ENCODE measurements at regions not wholly inside any gene's neighbourhood (a gene's known extent, or its start where the extent isn't known, plus 50 kb on each side); places are given as distances from the start of the nearest gene placed in this dataset.

DNA sequence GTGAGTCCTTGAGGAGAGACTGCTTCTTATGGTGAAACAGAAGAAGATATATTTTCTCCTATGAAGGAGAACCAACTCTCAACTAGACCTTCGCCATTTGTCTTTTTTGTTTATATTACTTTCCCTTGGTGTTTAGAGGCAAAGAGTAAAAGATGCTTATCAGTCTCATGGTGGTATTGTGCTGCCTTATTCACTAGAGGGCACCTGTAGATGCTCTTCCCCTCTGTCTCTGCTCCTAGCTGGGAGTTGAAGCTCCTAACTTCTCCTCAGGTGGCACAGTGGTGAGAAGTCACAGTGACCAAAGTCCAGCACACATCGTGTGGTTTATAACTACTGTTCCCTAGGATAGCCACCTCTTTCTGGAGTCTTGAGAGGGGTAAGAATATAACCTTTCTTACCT lies 1359.6 kb downstream of the PLA2G4A start:
- no peak for DNase-seq (ENCODE audit: low spot score)

DNA sequence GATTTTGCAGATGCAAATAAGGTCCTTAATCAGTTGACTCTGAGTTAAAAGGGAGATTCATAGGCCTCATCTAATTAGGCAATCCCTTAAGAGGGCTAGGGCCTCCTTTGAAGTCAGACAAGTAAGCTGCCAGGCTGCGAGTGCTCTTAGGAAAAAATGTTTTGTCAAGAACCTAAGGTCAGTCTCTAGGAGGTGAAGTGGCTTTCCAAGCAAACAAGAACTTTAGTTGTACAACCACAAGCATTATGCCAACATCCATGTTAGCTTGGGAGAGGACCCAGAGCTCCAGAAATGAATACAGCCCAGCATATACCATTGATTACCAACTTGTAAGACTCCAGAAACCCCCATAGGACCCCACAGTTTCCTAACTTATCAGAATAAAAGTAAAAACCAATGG lies 1366.2 kb downstream of the PLA2G4A start:
- no peak for DNase-seq (ENCODE audit: low spot score)

- no peak for DNase-seq (ENCODE audit: low spot score)
Measured at GRCh38 chr1:188218289-188218688, 1389.5 kb downstream of the PLA2G4A start.

- no peak for DNase-seq (ENCODE audit: low spot score)
Measured at GRCh38 chr1:188220051-188220450, 1391.3 kb downstream of the PLA2G4A start.

GRCh38 chr1:188224263-188224662 lies 1395.5 kb downstream of the PLA2G4A start:
- no peak for DNase-seq (ENCODE audit: low spot score)

GRCh38 chr1:188225975-188226374 lies 1397.2 kb downstream of the PLA2G4A start:
- DNase-seq (ENCODE audit: low spot score) = no peak

GRCh38 chr1:188228623-188229022 lies 1399.9 kb downstream of the PLA2G4A start:
- no peak for DNase-seq (ENCODE audit: low spot score)

DNA sequence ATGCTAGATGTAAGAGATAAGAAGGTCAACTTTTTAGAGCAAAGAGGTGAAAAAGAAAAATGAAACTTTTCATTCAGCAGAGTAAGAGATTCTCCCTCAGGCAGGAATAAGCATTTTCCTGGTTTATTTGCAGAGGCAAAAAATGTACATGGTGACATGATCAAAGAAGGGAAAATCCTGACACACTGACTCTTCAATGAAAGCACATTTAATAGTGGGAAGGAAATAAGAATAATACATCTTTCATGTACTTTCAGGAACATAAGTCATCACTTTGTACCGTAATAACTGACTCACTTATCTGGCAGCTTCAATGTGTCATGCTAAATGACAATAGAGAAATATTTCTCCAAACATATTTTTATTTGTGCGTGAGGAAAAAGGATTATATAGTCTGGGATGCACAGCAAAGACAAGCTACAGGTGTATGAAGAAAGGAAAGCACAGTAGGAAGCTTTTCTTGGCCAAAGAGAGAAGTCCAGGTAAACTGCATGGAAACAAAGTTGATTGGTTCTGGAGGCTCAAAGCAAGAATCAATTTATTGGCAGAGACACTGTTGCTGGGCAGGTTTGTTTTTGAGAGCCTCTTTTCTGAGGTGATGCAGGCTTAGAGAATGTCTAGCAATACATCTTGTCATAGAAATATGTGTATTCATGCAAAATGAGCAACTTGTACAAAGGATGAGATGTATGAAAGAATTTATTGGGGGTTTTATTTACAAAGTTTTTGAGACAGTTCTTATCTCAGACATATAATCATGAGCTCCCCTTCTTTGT lies 1409.0 kb downstream of the PLA2G4A start:
- no peak for DNase-seq (ENCODE audit: low spot score)

DNA sequence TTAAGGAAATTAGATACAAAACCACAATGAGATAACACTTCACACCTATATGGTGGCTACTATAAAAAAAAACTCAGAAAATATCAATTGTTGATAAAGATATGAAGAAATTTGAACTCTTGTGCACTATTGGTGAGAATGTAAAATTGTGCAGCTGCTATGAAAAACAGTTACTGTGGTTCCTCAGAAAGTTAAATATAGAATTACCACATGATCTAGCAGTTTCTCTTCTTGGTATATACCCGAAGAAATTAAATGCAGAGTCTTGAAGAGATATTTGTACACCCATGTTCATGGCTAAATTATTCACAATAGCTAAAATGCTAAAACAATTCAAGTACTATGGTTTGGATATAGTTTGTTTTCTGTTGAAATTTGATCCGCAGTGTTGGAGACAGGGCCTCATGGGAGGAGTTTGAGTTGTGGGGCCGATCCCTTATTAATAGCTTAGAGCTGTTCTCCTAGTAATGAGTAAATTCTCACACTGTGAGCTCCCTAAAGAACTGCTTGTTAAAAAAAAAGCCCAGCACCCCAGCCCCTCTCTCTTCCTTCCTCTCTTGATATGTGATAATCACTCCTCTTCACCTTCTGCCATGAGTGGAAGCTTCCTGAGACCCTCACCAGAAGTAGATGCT lies 1412.1 kb downstream of the PLA2G4A start:
- DNase-seq (ENCODE audit: low spot score) = no peak

GRCh38 chr1:188241629-188242028 lies 1412.9 kb downstream of the PLA2G4A start:
- no peak for DNase-seq (ENCODE audit: low spot score)

DNA sequence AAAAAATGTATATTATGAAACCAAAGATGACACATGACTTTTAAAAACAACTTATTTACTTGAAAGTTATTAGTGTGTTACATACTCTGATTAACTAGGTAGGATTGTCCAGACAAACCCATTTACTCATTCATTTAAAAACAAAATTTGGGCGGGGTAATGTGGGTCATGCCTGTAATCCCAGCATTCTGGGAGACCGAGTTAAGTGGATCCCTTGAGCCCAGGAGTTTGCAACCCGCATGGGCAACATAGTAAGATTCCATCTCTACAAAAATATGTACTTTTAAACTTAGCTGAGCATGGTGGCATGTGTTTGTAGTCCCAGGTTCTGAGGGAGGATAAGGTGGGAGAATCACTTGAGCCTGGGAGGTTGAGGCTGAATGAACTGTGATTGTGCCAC lies 1414.7 kb downstream of the PLA2G4A start:
- DNase-seq (ENCODE audit: low spot score) = no peak

DNA sequence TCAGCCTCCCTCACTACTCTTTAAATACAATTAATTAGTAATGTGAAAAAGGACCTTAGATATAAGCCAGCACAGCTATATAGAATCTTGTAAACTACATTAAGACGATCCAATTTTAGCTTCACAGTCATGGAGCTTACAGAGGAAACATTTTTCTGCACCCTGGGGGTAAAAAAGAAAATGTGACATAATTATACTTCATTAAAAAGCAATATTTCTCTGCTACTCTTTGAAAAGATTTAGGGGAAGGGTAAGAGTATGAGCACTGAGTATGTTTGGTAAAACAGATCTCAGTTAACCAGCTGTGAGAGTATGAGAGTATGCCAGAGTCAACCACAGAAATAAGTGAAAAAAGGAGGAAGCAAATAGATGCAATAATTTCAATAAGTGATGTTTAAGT lies 1415.9 kb downstream of the PLA2G4A start:
- DNase-seq (ENCODE audit: low spot score) = no peak

DNA sequence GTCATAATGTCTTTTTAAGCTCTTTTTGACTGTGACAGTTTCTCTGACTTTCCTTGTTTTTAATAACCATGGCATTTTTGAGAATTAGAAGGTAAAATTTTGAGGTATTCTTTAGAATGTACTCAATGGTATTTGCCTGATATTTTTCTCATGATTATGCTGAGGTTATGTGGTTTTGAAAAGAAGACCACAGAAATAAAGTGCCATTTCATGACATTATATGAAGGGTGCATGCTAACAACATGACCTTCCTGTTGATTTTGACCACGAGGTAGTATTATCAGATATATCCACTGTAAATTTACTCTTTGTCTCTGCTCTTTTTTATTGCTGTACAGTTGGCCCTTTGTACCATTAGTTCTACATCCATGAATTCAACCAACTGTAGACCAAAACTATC lies 1418.5 kb downstream of the PLA2G4A start:
- DNase-seq (ENCODE audit: low spot score) = no peak

GRCh38 chr1:188249811-188250210 lies 1421.1 kb downstream of the PLA2G4A start:
- DNase-seq (ENCODE audit: low spot score) = no peak

DNA sequence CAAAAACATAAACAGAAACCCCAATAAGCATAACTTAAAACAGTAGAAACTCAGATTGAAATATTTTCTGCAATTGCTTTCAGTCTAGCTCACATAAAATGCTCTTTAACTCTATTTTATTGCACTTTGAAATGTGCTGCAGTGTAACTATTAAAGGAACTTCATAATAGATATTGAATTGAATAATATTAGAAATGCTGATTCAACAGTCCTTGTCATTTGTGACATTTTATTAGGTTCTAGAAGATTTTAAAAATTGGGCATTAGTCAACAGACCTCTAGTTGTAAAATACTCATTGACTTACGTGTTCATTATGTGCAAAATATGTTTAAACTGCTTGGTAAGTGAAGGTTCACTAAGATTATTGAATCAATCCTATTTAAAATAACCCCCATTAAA lies 1422.3 kb downstream of the PLA2G4A start:
- DNase-seq (ENCODE audit: low spot score) = no peak

DNA sequence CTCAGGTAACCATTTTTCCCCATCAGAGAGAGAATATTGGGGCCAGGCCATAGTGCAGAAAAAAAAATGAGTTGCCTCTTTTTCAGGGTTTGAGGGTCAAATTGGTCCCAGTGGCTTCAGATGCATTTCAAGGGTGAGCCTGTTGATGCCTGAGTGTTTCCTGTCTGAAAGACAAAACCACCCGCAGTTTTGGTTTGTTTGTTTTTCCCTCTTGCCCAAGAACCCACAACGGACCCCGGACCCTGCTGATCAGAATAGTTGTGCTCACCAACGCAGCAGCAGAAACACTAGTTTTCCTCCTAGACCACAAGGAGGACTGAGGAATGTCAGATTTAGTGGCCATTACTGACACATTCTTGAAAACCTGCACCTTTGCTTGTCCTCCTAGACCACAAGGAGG lies 1433.1 kb downstream of the PLA2G4A start:
- no peak for DNase-seq (ENCODE audit: low spot score)

- DNase-seq (ENCODE audit: low spot score) = no peak
Measured at GRCh38 chr1:188269956-188270355, 1441.2 kb downstream of the PLA2G4A start.

GRCh38 chr1:188270497-188270896 lies 1441.7 kb downstream of the PLA2G4A start:
- no peak for DNase-seq (ENCODE audit: low spot score)

DNA sequence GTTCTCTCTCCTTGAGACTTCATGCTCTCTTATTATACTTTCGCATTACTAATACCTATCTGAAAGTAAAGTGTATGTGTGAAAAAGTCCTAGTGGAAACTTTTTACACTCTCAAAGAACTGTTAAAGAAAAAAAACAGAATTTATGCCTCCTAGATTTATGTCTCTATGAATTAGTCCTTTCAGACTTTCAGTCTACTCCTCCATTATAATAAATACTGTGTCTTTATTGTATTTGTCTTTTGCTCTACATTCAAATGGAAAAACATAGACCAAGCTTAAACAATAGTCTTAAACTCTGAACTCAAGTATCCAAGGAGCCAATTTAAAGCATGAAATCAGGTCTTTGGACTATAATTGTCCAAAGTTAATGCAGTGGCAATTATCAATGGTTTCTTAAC lies 1449.0 kb downstream of the PLA2G4A start:
- no peak for DNase-seq (ENCODE audit: low spot score)

- no peak for DNase-seq (ENCODE audit: low spot score)
Measured at GRCh38 chr1:188281921-188282320, 1453.2 kb downstream of the PLA2G4A start.

DNA sequence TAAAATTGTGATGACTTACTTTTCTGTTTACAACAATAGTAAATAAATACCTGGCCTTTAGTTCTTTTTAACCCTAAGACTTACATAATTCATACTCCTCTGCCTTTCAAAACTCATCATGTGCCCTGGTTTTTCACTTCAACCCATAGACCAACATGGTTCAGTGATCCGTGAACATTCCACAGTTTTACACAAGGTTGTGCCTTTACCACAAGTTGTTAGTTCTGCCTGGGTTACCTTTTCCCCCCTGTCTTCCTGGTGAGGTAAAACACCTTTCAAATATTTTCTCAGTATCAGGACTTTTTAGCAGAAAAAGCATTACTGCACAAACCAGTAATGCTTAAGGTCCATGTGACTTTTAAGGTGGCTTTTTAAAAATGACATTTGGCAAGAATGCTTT lies 1466.4 kb downstream of the PLA2G4A start:
- no peak for DNase-seq (ENCODE audit: low spot score)

DNA sequence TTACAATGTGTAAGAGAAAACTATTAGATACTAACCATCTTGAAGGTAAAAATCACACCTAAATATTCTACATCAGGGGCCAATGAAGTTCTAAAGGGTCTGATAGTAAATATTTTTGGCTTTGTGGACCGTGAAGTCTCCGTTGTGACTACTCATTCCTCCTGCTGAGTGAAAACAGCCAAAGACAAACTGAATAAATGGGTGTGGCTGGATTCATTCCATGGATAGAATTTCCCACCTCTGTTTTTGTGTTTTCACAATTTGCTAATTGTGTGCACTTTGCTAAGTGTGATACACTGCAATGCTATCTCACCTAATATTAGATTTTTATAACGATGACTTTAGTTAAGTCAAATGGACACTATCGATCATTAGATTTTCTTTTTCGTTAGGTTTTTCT lies 1474.0 kb downstream of the PLA2G4A start:
- DNase-seq (ENCODE audit: low spot score) = no peak

DNA sequence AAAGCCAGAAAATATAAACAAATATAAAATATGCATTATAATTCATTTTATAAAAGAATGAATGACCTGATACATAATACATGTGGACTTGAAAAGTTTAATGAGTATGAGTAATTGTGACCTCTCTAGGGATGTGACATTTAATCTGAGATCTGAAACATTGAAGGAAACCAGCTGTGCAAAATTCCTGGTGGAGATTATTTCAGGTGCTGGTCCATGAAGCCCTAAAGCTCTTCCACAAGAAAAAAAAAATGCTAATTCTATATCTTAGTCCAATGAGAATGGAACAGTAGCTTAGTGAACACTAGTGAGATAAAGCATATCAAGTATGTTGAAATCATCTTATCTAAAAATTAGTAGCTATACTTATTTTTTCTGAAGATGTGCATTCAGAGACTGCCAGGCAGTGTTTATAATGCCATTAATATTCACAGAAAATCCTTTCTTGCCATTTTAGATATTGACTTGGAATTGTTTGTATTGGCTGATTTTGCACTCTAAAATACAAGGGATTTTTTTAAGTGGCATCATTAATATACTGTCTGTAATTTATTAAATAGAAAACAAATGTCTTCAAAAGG lies 1485.9 kb downstream of the PLA2G4A start:
- no peak for DNase-seq (ENCODE audit: low spot score)

GRCh38 chr1:188317894-188318293 lies 1489.1 kb downstream of the PLA2G4A start:
- no peak for DNase-seq (ENCODE audit: low spot score)
